Forelimb muscle (tissue), 1 donor: ENCODE measurements at regions not wholly inside any gene's neighbourhood (a gene's known extent, or its start where the extent isn't known, plus 50 kb on each side); places are given as distances from the start of the nearest gene placed in this dataset.

ENCODE experiments used
- DNase-seq: peaks from one replicate; pipeline ENCODE4 v3.0.0-alpha.2; 2013; ENCODE audit warnings: low read depth

- DNase-seq, result no peak
Measured at GRCh38 chr4:14695095-14695845, 307.0 kb upstream of the CPEB2 start.

DNA sequence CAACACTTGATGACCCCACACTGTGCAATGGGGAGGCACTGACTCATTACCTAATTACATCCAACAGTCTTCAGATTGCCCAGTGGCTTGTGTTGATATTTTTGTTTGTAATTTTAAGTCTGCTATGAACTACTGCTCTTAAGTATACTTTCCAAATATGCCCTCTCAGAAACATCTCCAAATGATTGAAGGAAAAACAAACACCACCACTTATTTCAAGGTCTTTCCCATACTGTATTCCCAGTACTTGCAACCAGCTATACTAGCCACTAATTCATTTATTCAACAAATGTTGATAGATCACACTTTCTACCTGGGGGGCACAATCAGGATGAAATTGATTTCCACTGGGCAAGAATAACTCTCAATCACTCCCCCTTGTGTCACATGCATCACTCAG, 302.2 kb upstream of the CPEB2 start:
- DNase-seq, result no peak

DNA sequence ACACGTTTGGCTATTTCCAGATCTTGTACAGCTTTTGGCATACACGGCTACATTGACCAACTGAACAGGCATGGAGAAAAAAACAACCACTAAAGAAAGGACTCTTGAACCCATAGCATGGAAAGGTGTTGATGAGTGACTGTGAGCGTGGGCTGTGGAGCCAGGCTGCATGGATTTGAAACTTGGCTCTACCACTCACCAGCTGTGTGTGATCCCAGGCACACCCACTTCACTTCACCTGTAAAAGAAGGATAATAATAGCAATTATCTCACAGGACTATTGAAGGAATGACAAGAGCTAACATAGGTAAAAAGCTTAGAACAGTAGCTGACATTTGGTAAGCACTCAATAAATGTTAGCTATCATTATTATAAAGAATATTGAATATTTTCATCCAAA, 301.7 kb upstream of the CPEB2 start:
- no peak for DNase-seq

GRCh38 chr4:14701389-14701788, 300.9 kb upstream of the CPEB2 start:
- DNase-seq, result peak; percentile 4

- DNase-seq, result no peak
Measured at GRCh38 chr4:14701896-14702295, 300.4 kb upstream of the CPEB2 start.

GRCh38 chr4:14708574-14708973, 293.7 kb upstream of the CPEB2 start:
- DNase-seq, result no peak

DNA sequence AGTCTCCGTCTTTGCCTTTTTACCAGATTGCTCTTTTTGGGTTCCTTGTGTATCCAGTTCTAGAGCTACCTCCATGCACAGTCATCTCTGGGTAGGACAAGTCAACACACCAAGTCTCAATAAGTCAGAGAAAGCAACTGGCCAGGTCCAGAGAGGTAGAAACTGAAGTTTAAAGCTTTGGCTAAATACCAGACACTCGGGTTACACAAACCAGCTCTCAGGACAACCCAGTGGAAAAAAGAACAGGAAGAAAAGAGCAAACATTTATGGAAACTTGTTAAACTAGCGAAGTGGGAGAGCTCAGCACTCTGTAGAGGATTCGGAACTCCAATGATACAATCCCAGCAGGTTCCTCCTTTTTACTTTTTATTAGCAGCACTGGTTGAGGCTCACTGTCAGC, 291.0 kb upstream of the CPEB2 start:
- DNase-seq, result no peak

GRCh38 chr4:14716691-14717090, 285.6 kb upstream of the CPEB2 start:
- DNase-seq, result no peak

DNA sequence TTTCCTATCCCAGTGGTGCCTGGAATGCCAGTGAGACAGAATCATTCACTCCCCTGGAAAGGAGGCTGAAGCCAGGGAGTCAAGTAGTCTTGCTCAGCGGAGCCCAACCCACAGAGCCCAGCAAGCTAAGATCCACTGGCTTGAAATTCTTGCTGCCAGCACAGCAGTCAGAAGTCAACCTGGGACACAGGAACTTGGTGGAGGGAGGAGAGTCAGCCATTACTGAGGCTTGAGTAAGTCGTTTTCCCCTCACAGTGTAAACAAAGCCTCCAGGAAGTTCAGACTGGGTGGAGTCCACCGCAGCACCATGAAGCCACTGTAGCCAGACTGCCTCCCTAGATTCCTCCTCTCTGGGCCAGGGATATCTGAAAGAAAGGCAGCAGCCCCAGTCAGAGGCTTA, 283.2 kb upstream of the CPEB2 start:
- DNase-seq, result no peak

DNA sequence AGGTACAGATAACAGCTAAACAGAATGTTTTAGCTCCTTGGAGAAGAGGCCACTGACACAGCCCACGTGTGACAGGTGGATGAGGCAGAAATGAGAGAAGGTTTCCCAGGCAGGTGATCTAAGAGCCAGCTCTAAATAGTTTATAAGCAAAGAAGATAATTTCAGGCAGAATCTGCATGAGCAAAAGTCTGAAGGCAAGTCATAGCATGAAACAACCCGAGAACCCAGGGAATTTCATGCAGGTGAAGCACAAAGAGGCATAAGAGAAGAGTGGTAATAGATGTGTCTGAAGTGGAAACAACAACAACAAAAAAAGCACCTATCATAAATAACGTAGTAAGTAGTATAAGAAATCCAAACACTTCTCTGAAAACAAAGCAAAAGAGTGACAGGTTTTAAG, 275.8 kb upstream of the CPEB2 start:
- DNase-seq, result no peak

DNA sequence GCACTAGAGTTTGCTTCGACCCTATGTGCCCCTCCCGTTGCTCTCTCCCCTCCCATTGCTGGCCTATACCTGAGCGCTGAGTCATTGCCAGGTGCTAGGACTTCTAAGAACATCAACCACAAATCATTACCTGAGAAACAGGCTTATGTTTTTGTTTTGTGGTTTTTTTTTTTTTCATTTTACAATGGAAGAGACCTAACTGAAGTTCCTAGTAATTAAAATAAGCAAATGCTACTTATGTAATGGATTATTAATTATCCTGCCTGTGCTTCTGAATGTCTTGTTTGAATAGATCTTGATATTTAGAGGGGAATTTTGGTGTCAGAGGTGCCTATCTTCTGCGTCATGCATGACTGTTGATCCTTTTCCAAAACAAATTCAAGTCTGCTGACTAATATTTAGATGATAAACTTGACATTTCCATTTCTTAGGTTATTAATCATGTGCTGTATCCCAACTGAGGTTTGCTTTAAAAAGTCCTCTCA, 275.4 kb upstream of the CPEB2 start:
- no peak for DNase-seq

GRCh38 chr4:14729282-14730000, 272.8 kb upstream of the CPEB2 start:
- DNase-seq, result no peak

- DNase-seq, result no peak
Measured at GRCh38 chr4:14742054-14742453, 260.2 kb upstream of the CPEB2 start.

- no peak for DNase-seq
Measured at GRCh38 chr4:14743172-14743571, 259.1 kb upstream of the CPEB2 start.

- DNase-seq, result no peak
Measured at GRCh38 chr4:14743601-14744000, 258.7 kb upstream of the CPEB2 start.

GRCh38 chr4:14744346-14744745, 257.9 kb upstream of the CPEB2 start:
- DNase-seq, result no peak

DNA sequence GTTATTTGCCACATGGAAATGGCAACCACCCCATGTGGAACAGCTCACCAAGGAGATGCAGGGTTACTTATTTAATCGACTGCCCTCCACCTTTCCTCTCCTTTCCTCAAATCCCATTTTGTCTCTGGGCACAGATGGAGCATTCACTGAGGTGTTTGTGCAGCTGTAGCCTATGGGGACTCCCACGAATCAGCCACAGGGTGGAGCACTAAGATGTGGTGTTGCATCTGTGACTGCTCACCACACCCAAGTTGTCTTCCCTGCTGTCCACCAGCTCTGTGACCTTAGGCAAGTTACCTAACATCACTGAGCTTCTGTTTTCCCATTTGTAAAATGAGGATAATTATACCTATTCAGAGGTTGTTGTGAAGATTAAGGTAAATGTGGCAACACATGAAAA, 252.4 kb upstream of the CPEB2 start:
- no peak for DNase-seq

GRCh38 chr4:14752341-14753046, 249.8 kb upstream of the CPEB2 start:
- DNase-seq, result no peak

DNA sequence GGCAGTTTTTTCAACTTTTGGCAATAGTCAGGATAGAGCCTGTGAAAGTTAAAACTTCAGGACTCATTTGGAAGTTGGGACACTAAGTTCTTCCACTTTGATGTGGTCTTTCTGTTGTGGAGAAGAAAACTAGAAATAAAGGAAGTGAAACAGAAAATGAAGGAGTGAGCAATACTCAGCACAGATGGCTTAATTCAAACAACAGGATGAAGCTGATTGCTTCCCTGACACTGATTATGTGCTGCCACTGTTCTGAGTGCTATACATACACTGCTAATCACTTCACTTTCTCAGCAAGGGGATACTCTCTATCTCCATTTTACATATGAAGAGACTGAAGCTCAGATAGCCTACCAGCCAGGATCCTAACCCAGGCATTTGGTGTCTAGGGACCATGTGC, 235.1 kb upstream of the CPEB2 start:
- DNase-seq, result no peak

GRCh38 chr4:14768449-14768848, 233.8 kb upstream of the CPEB2 start:
- DNase-seq, result no peak

DNA sequence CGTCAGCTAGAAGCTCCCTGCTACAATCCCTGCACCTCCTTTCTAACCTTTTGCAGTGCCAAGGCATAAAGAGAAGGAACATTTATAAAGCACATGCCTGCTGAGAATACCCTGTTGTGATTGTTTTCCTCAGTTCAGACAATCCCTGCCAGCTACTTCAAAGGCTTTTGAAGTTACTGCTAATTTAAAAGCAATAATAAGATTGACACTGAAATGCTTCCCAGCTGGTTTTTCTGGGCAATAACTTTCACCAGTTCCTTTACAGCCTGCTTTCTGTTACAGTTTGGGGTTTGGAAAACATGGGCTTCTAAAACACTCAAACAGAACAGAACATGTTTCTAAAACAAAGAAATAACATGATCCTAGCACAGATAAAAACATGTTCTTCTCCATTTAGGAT, 232.3 kb upstream of the CPEB2 start:
- DNase-seq, result no peak

GRCh38 chr4:14771094-14771493, 231.2 kb upstream of the CPEB2 start:
- DNase-seq, result no peak
